MM.1S (cell line): ENCODE measurements at regions not wholly inside any gene's neighbourhood (a gene's known extent, or its start where the extent isn't known, plus 50 kb on each side); places are given as distances from the start of the nearest gene placed in this dataset.

Experiments used
- CTCF ChIP-seq: fragments of 300-600 bp; sonication (generic); IDR thresholded peaks from 2 replicates; pipeline ENCODE4 v1.5.1; 2016; ENCODE audit warnings: antibody characterized with exemption, low read length, mixed read lengths
- EZH2 ChIP-seq: fragments of 300-600 bp; sonication (generic); optimal IDR thresholded peaks from 2 replicates; pipeline ENCODE3; 2017; ENCODE audit warnings: low read depth, mild to moderate bottlenecking, antibody characterized with exemption, low read length, mixed read lengths

- no peak for TF ChIP-seq CTCF
- TF ChIP-seq EZH2, result no peak
Observed at GRCh38 chr11:14588681-14589080, 54.9 kb upstream of the PDE3B start.
